CD4-positive, CD25-positive, alpha-beta regulatory T cell (primary cell): ENCODE measurements at regions not wholly inside any gene's neighbourhood (a gene's known extent, or its start where the extent isn't known, plus 50 kb on each side); places are given as distances from the start of the nearest gene placed in this dataset.

Experiments
- ATAC-seq, 2 donors: fragments of 150-1000 bp; cut with Tn5 transposase; one replicate each; pipeline ENCODE4 v1.10.0; 2021; ENCODE audit warnings: low read depth in 2 of 2, moderate number of reproducible peaks in 2 of 2, moderate library complexity in 1 of 2
- DNase-seq, 3 donors: peaks; one replicate each; pipeline versions ENCODE4 v3.0.0 to v3.0.0-alpha.2; 2012 to 2022; ENCODE audit warnings: mixed read lengths in 1 of 3
- H3K27ac ChIP-seq: one replicate; pipeline ENCODE4 v1.7.0; 2013; ENCODE audit warnings: mild to moderate bottlenecking, low read length; ENCODE audit not compliant: insufficient read depth, poor library complexity, severe bottlenecking
- H3K27me3 ChIP-seq: one replicate; pipeline ENCODE4 v1.7.0; 2013; ENCODE audit warnings: low read length; ENCODE audit not compliant: control insufficient read depth, insufficient read depth
- H3K36me3 ChIP-seq: one replicate; pipeline ENCODE4 v1.7.0; 2013; ENCODE audit warnings: mild to moderate bottlenecking, low read length, moderate library complexity; ENCODE audit not compliant: control insufficient read depth, insufficient read depth
- H3K4me1 ChIP-seq: 2 replicates; pipeline ENCODE4 v1.7.0; 2013; ENCODE audit warnings: mild to moderate bottlenecking, low read length; ENCODE audit not compliant: insufficient read depth, control insufficient read depth, poor library complexity, severe bottlenecking
- H3K4me3 ChIP-seq: one replicate; pipeline ENCODE4 v1.7.0; 2013; ENCODE audit warnings: low read depth, mild to moderate bottlenecking, low read length, moderate library complexity
- H3K9me3 ChIP-seq, 2 experiments: 1 replicate in 1 of 2; 2 replicates in 1 of 2; pipeline ENCODE4 v1.7.0; 2013; ENCODE audit warnings: low read length in 2 of 2, mild to moderate bottlenecking in 1 of 2, moderate library complexity in 1 of 2; ENCODE audit not compliant: control insufficient read depth in 2 of 2
- H3K27ac Mint-ChIP-seq, 3 donors: one replicate each; pipeline ENCODE4 v1.8.0; 2020 to 2022; ENCODE audit warnings: mild to moderate bottlenecking in 3 of 3, mixed read lengths in 3 of 3, moderate library complexity in 2 of 3
- H3K27me3 Mint-ChIP-seq: one replicate; pipeline ENCODE4 v1.8.0; 2022; ENCODE audit warnings: mild to moderate bottlenecking, mixed read lengths
- H3K36me3 Mint-ChIP-seq: one replicate; pipeline ENCODE4 v1.8.0; 2020; ENCODE audit warnings: mixed read lengths
- H3K4me1 Mint-ChIP-seq, 4 donors: one replicate each; pipeline ENCODE4 v1.8.0; 2020 to 2022; ENCODE audit warnings: mixed read lengths in 4 of 4, mild to moderate bottlenecking in 1 of 4
- H3K4me3 Mint-ChIP-seq, 4 donors: one replicate each; pipeline ENCODE4 v1.8.0; 2020 to 2022; ENCODE audit warnings: mild to moderate bottlenecking in 4 of 4, mixed read lengths in 4 of 4, moderate library complexity in 3 of 4
- H3K9me3 Mint-ChIP-seq, 7 donors: one replicate each; pipeline ENCODE4 v1.8.0; 2020 to 2022; ENCODE audit warnings: mixed read lengths in 7 of 7, mild to moderate bottlenecking in 3 of 7, moderate library complexity in 2 of 7

GRCh38 chr3:148034353-148034752 lies 625.2 kb downstream of the ZIC1 start:
- ATAC-seq = no peak
- no peak overlapping the region for H3K4me3 ChIP-seq
- no peaks in the 10 kb centered on the region for H3K4me1 Mint-ChIP-seq
- H3K4me1 ChIP-seq = no peaks in the 10 kb centered on the region
- no peak for DNase-seq
- H3K36me3 ChIP-seq = no peaks in the 10 kb centered on the region
- no peaks in the 10 kb centered on the region for H3K9me3 ChIP-seq
- H3K27me3 Mint-ChIP-seq = peaks cover 4% of the 10 kb centered on the region
- H3K36me3 Mint-ChIP-seq = no peaks in the 10 kb centered on the region
- no peak overlapping the region for H3K27ac ChIP-seq
- H3K9me3 Mint-ChIP-seq = peaks cover 0 to 5% (median 0%) of the 10 kb centered on the region in 7 donors
- H3K27me3 ChIP-seq = no peaks in the 10 kb centered on the region
- H3K27ac Mint-ChIP-seq = no peak overlapping the region
- no peak overlapping the region for H3K4me3 Mint-ChIP-seq

- Histone ChIP-seq H3K4me1 (no peaks in the 10 kb centered on the region), H3K36me3 (no peaks in the 10 kb centered on the region), H3K9me3 (no peaks in the 10 kb centered on the region), H3K27me3 (no peaks in the 10 kb centered on the region), H3K27ac (no peak overlapping the region), H3K4me3 (no peak overlapping the region)
- ATAC-seq (no peak), DNase-seq (no peak)
- Mint-ChIP-seq H3K27me3 (peaks cover 4% of the 10 kb centered on the region), H3K4me1 (no peaks in the 10 kb centered on the region), H3K4me3 (no peak overlapping the region), H3K9me3 (peaks cover 0 to 7% (median 0%) of the 10 kb centered on the region in 7 donors), H3K27ac (peak overlapping the region in 1 of 3 donors; percentile 34), H3K36me3 (no peaks in the 10 kb centered on the region)
Measured at GRCh38 chr3:148036331-148036876, 627.2 kb downstream of the ZIC1 start.

- no peak overlapping the region for H3K4me3 Mint-ChIP-seq
- H3K9me3 Mint-ChIP-seq = peaks cover 0 to 11% (median 0%) of the 10 kb centered on the region in 7 donors
- Histone ChIP-seq H3K4me3 (no peak overlapping the region), H3K9me3 (no peaks in the 10 kb centered on the region), H3K27me3 (no peaks in the 10 kb centered on the region), H3K4me1 (no peaks in the 10 kb centered on the region), H3K36me3 (no peaks in the 10 kb centered on the region), H3K27ac (no peak overlapping the region)
- no peak overlapping the region for H3K27ac Mint-ChIP-seq
- no peak for DNase-seq
- no peaks in the 10 kb centered on the region for H3K27me3 Mint-ChIP-seq
- no peaks in the 10 kb centered on the region for H3K36me3 Mint-ChIP-seq
- ATAC-seq = no peak
- no peaks in the 10 kb centered on the region for H3K4me1 Mint-ChIP-seq
Measured at GRCh38 chr3:148042663-148043445, 633.7 kb downstream of the ZIC1 start.

DNA sequence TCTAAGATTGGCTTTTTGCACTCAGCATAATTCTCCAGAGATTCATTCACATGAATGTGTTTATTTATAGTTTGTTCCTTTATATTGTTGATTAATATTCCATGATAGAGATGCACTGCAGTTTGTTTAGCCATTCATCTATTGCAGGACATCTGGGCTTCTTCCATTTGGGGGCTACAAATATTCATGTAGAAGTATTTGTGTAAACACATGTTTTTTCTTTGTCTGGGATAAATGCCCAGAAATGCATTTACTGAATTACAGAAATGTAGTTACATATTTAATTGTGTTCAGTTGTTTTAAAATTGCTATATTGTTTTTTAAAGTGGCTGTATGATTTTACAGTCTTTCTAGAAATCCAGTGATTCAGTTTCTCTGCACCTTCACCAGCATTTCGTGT lies 635.0 kb downstream of the ZIC1 start:
- Mint-ChIP-seq H3K4me3 (no peak overlapping the region), H3K27me3 (peaks cover 4% of the 10 kb centered on the region), H3K4me1 (peaks cover 0 to 3% (median 0%) of the 10 kb centered on the region in 4 donors), H3K27ac (no peak overlapping the region), H3K9me3 (peaks cover 0 to 11% (median 0%) of the 10 kb centered on the region in 7 donors), H3K36me3 (no peaks in the 10 kb centered on the region)
- Histone ChIP-seq H3K27ac (no peak overlapping the region), H3K36me3 (no peaks in the 10 kb centered on the region), H3K4me3 (no peak overlapping the region), H3K4me1 (no peaks in the 10 kb centered on the region), H3K9me3 (no peaks in the 10 kb centered on the region), H3K27me3 (no peaks in the 10 kb centered on the region)
- no peak for DNase-seq
- ATAC-seq = no peak

- no peaks in the 10 kb centered on the region for H3K4me1 ChIP-seq
Measured at GRCh38 chr3:148054999-148055398, 642.7 kb upstream of the AGTR1 start.

GRCh38 chr3:148062590-148062989 lies 635.1 kb upstream of the AGTR1 start:
- DNase-seq (no peak), ATAC-seq (no peak)
- Histone ChIP-seq H3K27me3 (no peaks in the 10 kb centered on the region), H3K4me1 (no peaks in the 10 kb centered on the region), H3K27ac (no peak overlapping the region), H3K36me3 (no peaks in the 10 kb centered on the region), H3K9me3 (peaks cover 0 to 5% of the 10 kb centered on the region in 2 experiments), H3K4me3 (no peak overlapping the region)
- H3K4me3 Mint-ChIP-seq = no peak overlapping the region
- H3K27me3 Mint-ChIP-seq = no peaks in the 10 kb centered on the region
- peaks cover 0 to 4% (median 0%) of the 10 kb centered on the region in 7 donors for H3K9me3 Mint-ChIP-seq
- H3K36me3 Mint-ChIP-seq = no peaks in the 10 kb centered on the region
- H3K27ac Mint-ChIP-seq = no peak overlapping the region
- no peaks in the 10 kb centered on the region for H3K4me1 Mint-ChIP-seq

More at GRCh38 chr3:148054999-148055398, 642.7 kb upstream of the AGTR1 start:
- Mint-ChIP-seq H3K9me3 (peaks cover 0 to 5% (median 0%) of the 10 kb centered on the region in 7 donors), H3K36me3 (no peaks in the 10 kb centered on the region), H3K4me1 (no peaks in the 10 kb centered on the region), H3K27ac (no peak overlapping the region), H3K27me3 (no peaks in the 10 kb centered on the region), H3K4me3 (no peak overlapping the region)
- H3K27me3 ChIP-seq = no peaks in the 10 kb centered on the region
- H3K27ac ChIP-seq = no peak overlapping the region
- ATAC-seq (no peak), DNase-seq (no peak)
- no peaks in the 10 kb centered on the region for H3K9me3 ChIP-seq
- H3K36me3 ChIP-seq = no peaks in the 10 kb centered on the region
- H3K4me3 ChIP-seq = no peak overlapping the region

- no peaks in the 10 kb centered on the region for H3K27me3 ChIP-seq
- peaks cover 0 to 3% (median 0%) of the 10 kb centered on the region in 7 donors for H3K9me3 Mint-ChIP-seq
- H3K4me1 ChIP-seq = no peaks in the 10 kb centered on the region
- H3K4me3 Mint-ChIP-seq = no peak overlapping the region
- DNase-seq = no peak
- H3K27me3 Mint-ChIP-seq = no peaks in the 10 kb centered on the region
- H3K36me3 ChIP-seq = no peaks in the 10 kb centered on the region
- no peak overlapping the region for H3K4me3 ChIP-seq
- H3K36me3 Mint-ChIP-seq = no peaks in the 10 kb centered on the region
- no peak for ATAC-seq
- H3K27ac ChIP-seq = no peak overlapping the region
- no peak overlapping the region for H3K27ac Mint-ChIP-seq
- peaks cover 0 to 5% of the 10 kb centered on the region in 2 experiments for H3K9me3 ChIP-seq
- no peaks in the 10 kb centered on the region for H3K4me1 Mint-ChIP-seq
Measured at GRCh38 chr3:148066802-148067201, 630.9 kb upstream of the AGTR1 start.

- ATAC-seq = no peak
- no peak overlapping the region for H3K4me3 ChIP-seq
Measured at GRCh38 chr3:148068466-148068865, 629.2 kb upstream of the AGTR1 start.

More at GRCh38 chr3:148068466-148068865, 629.2 kb upstream of the AGTR1 start:
- Mint-ChIP-seq H3K9me3 (peaks cover 0 to 2% (median 0%) of the 10 kb centered on the region in 7 donors), H3K27me3 (no peaks in the 10 kb centered on the region), H3K27ac (no peak overlapping the region), H3K4me1 (no peaks in the 10 kb centered on the region), H3K36me3 (no peaks in the 10 kb centered on the region), H3K4me3 (no peak overlapping the region)
- H3K27ac ChIP-seq = no peak overlapping the region
- no peaks in the 10 kb centered on the region for H3K27me3 ChIP-seq
- no peaks in the 10 kb centered on the region for H3K9me3 ChIP-seq
- DNase-seq = no peak
- H3K4me1 ChIP-seq = no peaks in the 10 kb centered on the region
- H3K36me3 ChIP-seq = no peaks in the 10 kb centered on the region
